ENCODE measurements at regions not wholly inside any gene's neighbourhood (a gene's known extent, or its start where the extent isn't known, plus 50 kb on each side); places are given as distances from the start of the nearest gene placed in this dataset.

GRCh38 chr18:43501099-43501498 is 223.8 kb upstream of the SYT4 start:
- no peak for TF ChIP-seq POLR2AphosphoS5 (IDR thresholded peaks at IDR 0.05; ENCODE audit: low read depth)
- TF ChIP-seq CTCF (IDR thresholded peaks at IDR 0.05; ENCODE audit: insufficient read depth, low read length): no peak
- no peak for TF ChIP-seq REST (IDR thresholded peaks at IDR 0.05; ENCODE audit: insufficient replicate concordance, low read depth)

All from HL-60 (cell line).